Tibial artery (tissue), 4 donors: ENCODE measurements at regions not wholly inside any gene's neighbourhood (a gene's known extent, or its start where the extent isn't known, plus 50 kb on each side); places are given as distances from the start of the nearest gene placed in this dataset.

ENCODE experiments used
- DNase-seq, 2 donors: peaks; one replicate each; pipeline ENCODE4 v3.0.0-alpha.2; 2019
- H3K27ac ChIP-seq, 2 donors: fragments of 200-600 bp; sonication (generic) in 1 of 2; 1 replicate in 1 of 2; 2 replicates in 1 of 2; pipeline ENCODE4 v1.5.1; 2018 to 2019; ENCODE audit warnings: mild to moderate bottlenecking in 1 of 2
- H3K27me3 ChIP-seq, 2 donors: fragments of 200-600 bp; sonication (generic) in 1 of 2; one replicate each; pipeline versions ENCODE4 v1.5.1 to v1.6.0; 2016 to 2019
- H3K36me3 ChIP-seq, 3 donors: fragments of 200-600 bp; sonication (generic) in 2 of 3; one replicate each; pipeline ENCODE4 v1.5.1; 2016 to 2019; ENCODE audit warnings: mild to moderate bottlenecking in 2 of 3
- H3K4me1 ChIP-seq, 4 donors: fragments of 200-600 bp; sonication (generic) in 2 of 4; 1 replicate in 3 of 4; 2 replicates in 1 of 4; pipeline ENCODE4 v1.5.1; 2016 to 2019
- H3K4me3 ChIP-seq, 2 donors: fragments of 200-600 bp; sonication (generic) in 1 of 2; 1 replicate in 1 of 2; 2 replicates in 1 of 2; pipeline ENCODE4 v1.5.1; 2018 to 2019; ENCODE audit warnings: mild to moderate bottlenecking in 2 of 2
- H3K9me3 ChIP-seq, 3 donors: fragments of 200-600 bp; sonication (generic) in 1 of 3; one replicate each; pipeline ENCODE4 v1.5.1; 2016 to 2019
- CTCF ChIP-seq, 2 experiments: fragments of 200-600 bp in 1 of 2; fragments of 450-650 bp in 1 of 2; IDR thresholded peaks; one replicate each; pipeline ENCODE4 v1.5.1; 2017 to 2019; ENCODE audit warnings: antibody characterized with exemption in 2 of 2, mild to moderate bottlenecking in 1 of 2, moderate library complexity in 1 of 2
- intact Hi-C: fragments of 100-400 bp; cut with DNase I; formaldehyde crosslinking; loops from one replicate; pipeline ENCODE4 v1.15.0; 2023; ENCODE audit warnings: low total_unique reads

GRCh38 chr21:23725576-23725975, 1881.7 kb downstream of the MRPL39 start:
- H3K36me3 ChIP-seq: no peaks in the 10 kb centered on the region
- H3K27me3 ChIP-seq: no peaks in the 10 kb centered on the region
- no peak for DNase-seq
- no peak for TF ChIP-seq CTCF (IDR thresholded peaks at IDR 0.05)
- no peak overlapping the region for H3K27ac ChIP-seq
- no peaks in the 10 kb centered on the region for H3K9me3 ChIP-seq
- H3K4me1 ChIP-seq: no peaks in the 10 kb centered on the region
- no peak overlapping the region for H3K4me3 ChIP-seq
- intact Hi-C loops: no loop called here

- no peak overlapping the region for H3K27ac ChIP-seq
- H3K4me1 ChIP-seq: no peaks in the 10 kb centered on the region
- DNase-seq: no peak
- H3K4me3 ChIP-seq: no peak overlapping the region
- H3K27me3 ChIP-seq: no peaks in the 10 kb centered on the region
- H3K9me3 ChIP-seq: no peaks in the 10 kb centered on the region
- intact Hi-C loops: no loop called here
- no peak for TF ChIP-seq CTCF (IDR thresholded peaks at IDR 0.05)
- H3K36me3 ChIP-seq: no peaks in the 10 kb centered on the region
Observed at GRCh38 chr21:23718446-23719285, 1888.6 kb downstream of the MRPL39 start.

GRCh38 chr21:23712166-23712565, 1895.1 kb downstream of the MRPL39 start:
- no peaks in the 10 kb centered on the region for H3K27me3 ChIP-seq
- no peaks in the 10 kb centered on the region for H3K4me1 ChIP-seq
- TF ChIP-seq CTCF (IDR thresholded peaks at IDR 0.05): no peak
- H3K4me3 ChIP-seq: no peak overlapping the region
- H3K9me3 ChIP-seq: no peaks in the 10 kb centered on the region
- intact Hi-C loops: no loop called here
- no peak for DNase-seq
- no peaks in the 10 kb centered on the region for H3K36me3 ChIP-seq
- H3K27ac ChIP-seq: no peak overlapping the region

- DNase-seq: no peak
- no peak overlapping the region for H3K27ac ChIP-seq
- H3K4me3 ChIP-seq: no peak overlapping the region
- intact Hi-C loops: no loop called here
- H3K4me1 ChIP-seq: no peaks in the 10 kb centered on the region
- H3K36me3 ChIP-seq: no peaks in the 10 kb centered on the region
- H3K9me3 ChIP-seq: no peaks in the 10 kb centered on the region
- H3K27me3 ChIP-seq: no peaks in the 10 kb centered on the region
- no peak for TF ChIP-seq CTCF (IDR thresholded peaks at IDR 0.05)
Observed at GRCh38 chr21:23706431-23706830, 1900.8 kb downstream of the MRPL39 start.

- Histone ChIP-seq H3K4me1 (no peaks in the 10 kb centered on the region), H3K9me3 (peaks cover 0 to 20% (median 0%) of the 10 kb centered on the region in 3 donors), H3K36me3 (no peaks in the 10 kb centered on the region), H3K4me3 (no peak overlapping the region), H3K27ac (no peak overlapping the region), H3K27me3 (no peaks in the 10 kb centered on the region)
- intact Hi-C loops: no loop called here
- no peak for TF ChIP-seq CTCF (IDR thresholded peaks at IDR 0.05)
- no peak for DNase-seq
Observed at GRCh38 chr21:23699402-23699801, 1907.9 kb downstream of the MRPL39 start.
